GM12874 (cell line): ENCODE measurements at regions not wholly inside any gene's neighbourhood (a gene's known extent, or its start where the extent isn't known, plus 50 kb on each side); places are given as distances from the start of the nearest gene placed in this dataset.

Experiments
- TF ChIP-seq, protein P1 (sequence below): IDR thresholded peaks from 2 replicates; pipeline ENCODE4 v1.5.1; 2011; ENCODE audit warnings: low read depth, mild to moderate bottlenecking, control low read depth, low read length, moderate library complexity; ENCODE audit not compliant: insufficient read depth

DNA sequence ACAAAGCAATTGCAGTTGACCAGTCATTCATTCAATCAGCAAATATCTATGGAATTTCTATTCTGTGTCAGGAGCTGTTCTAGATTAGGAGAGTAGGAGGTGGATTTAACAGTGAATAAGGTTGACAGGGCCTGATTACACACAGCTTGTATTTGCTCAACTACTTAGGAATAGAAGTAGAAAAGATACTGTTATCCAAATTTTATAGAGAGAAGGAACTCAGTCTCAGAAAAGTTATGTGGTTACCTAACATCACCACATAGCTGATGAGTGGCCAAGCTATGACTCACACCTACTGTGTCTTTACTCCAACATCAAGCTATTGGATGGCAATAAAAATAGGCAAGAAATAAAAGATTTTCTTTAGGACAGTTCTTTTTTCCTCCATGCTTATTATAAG lies 374.8 kb downstream of the RMST start:
- TF ChIP-seq, protein P1, sequence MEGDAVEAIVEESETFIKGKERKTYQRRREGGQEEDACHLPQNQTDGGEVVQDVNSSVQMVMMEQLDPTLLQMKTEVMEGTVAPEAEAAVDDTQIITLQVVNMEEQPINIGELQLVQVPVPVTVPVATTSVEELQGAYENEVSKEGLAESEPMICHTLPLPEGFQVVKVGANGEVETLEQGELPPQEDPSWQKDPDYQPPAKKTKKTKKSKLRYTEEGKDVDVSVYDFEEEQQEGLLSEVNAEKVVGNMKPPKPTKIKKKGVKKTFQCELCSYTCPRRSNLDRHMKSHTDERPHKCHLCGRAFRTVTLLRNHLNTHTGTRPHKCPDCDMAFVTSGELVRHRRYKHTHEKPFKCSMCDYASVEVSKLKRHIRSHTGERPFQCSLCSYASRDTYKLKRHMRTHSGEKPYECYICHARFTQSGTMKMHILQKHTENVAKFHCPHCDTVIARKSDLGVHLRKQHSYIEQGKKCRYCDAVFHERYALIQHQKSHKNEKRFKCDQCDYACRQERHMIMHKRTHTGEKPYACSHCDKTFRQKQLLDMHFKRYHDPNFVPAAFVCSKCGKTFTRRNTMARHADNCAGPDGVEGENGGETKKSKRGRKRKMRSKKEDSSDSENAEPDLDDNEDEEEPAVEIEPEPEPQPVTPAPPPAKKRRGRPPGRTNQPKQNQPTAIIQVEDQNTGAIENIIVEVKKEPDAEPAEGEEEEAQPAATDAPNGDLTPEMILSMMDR, result no peak

DNA sequence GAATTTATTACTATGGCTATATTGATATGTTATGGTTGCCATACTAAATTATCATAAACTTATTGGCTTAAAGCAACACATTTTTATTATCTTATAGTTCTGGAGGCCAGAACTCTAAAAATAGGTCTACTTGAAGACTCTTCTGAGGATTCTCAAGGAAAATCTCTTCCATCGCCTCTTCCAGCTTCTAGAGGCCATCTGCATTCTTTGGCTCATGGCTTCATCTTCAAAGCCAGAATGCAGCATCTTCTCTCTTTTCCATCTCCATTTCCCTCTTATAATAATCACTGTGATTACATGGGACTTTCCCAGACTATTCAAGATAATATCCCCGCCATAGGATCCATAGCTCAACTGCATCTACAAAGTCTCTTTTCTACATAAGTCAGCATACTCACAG lies 385.4 kb downstream of the RMST start:
- TF ChIP-seq, protein P1, result no peak

DNA sequence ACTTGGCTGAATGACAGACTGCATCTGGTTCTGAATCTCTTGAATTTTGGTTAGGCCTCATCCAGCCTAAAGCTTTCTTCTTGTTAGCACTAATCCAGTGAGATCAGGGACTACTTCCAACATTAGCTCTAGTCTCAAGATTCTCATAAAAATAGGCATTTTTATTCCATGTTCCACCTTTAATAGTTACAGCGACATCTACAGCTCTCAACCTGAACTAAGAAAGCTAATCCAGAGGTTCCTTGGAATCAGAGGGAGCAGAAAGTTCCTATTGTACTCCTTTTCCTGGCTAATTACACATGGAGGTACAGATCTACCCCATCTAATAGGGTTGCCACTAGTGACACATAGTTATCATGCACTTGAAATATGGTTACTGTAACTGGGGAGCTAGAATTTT lies 391.9 kb downstream of the RMST start:
- TF ChIP-seq, protein P1, result no peak

DNA sequence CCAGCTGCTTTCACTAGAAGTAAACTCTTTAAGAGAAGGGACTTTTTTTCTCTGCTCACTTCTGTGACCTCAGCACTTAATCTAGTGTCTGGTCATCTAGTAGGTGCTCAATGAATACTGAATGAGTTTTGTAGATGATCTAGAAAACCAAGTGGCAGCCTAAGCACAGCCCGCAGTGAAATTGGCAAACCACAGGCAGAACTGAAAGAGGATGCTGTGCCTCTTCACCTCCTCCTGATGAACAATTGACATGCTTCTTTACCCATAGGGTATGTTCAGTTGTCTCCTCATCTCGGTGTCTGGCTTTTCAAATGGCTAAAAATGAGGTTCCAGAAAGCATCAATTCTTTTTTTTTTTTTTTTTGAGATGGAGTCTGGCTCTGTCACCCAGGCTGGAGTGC lies 399.5 kb downstream of the RMST start:
- TF ChIP-seq, protein P1, result no peak

DNA sequence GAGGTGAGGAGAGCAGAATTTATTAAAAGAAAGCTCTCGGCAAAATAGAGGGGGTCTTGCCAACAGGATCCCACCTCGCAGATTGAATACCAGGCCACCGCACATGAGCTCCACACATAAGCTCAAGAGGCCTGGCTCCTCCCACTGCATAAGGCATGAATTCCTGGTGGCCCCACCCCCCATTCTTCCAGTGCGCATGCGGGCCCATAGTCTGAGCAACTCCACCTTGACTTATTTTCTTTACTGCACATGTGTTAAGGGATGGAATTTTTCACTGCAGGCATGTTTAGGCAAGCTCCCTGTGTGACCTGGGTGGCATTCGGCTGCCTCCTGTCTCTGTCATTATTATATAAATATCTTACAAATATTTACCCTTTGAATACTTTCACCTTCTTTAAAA lies 412.5 kb downstream of the RMST start:
- TF ChIP-seq, protein P1, result no peak

DNA sequence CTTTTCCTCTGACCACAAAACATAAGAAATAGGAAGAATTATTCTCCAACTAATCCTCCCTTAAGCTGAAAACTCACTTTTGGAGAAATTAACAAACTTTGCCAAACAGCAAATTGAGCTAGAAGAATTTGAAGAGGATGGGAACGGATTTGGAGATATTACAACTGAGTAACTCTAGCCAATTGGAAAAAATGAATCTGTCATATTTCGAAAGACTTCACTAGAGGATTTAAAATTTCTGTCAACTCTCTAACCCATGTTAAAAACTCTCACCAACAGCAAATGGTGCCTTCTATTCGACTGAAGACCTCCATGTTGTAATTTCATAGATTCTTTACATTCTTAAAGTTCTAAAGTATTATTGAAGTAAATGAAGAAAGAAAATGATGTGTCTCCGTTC lies 414.2 kb downstream of the RMST start:
- TF ChIP-seq, protein P1, result no peak

DNA sequence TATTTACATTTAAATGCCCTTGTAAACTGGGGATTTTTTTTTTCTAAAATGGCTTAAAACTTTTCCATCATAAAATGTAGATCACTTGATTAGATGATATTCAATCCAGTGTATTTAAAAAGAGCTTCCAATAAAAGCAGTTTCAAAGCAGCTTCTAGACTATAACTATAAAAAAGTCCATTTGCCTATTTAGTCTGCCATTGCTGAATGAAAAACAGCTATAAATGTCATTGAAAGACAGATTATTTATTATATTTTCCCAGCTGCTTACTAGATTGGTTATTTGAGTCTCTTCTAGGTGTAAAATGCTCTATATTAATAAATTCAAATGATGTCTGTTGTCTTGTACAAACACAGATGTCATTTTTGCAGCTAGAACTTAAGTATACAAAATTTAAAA lies 414.8 kb downstream of the RMST start:
- TF ChIP-seq, protein P1, result no peak

DNA sequence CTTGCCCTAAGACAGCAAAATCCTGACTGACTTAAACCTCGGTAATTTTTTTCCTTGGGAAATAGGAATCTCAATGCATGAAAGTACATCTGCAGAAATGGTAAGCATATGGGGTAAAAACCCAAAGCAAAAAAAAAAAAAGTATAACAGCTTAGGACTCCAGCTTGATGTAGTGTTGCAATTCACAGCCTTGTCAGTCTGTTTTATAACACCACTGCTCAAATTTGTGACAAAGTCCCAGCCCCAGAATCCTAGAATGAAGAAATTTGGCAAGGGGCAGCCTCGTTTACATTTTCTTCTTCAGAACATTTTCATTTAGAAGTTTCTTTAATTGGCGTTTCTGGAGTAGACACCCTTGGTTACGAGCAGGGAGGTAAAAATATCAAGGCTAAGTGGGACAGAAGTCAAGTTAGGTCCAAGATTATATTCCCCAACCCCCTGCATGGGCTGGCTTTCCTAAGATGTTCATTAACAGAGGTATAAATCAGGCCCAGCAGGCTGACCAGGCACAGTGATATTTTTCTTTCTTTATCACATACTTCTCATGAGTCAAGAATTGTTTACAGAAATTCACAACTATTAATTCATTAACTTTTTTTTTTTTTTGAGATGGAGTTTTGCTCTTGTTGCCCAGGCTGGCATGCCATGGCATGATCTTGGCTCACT lies 424.0 kb downstream of the RMST start:
- TF ChIP-seq, protein P1, result no peak
